ENCODE measurements at regions not wholly inside any gene's neighbourhood (a gene's known extent, or its start where the extent isn't known, plus 50 kb on each side); places are given as distances from the start of the nearest gene placed in this dataset.

GRCh38 chr4:55241461-55241860 lies 104.6 kb upstream of the SRD5A3 start:
- no peak for TF ChIP-seq POLR2A (IDR thresholded peaks at IDR 0.05; ENCODE audit: low read length)
- TF ChIP-seq GATA1 (IDR thresholded peaks at IDR 0.05; ENCODE audit: low read depth, low read length): no peak

All from erythroblast (primary cell).